ENCODE measurements at regions not wholly inside any gene's neighbourhood (a gene's known extent, or its start where the extent isn't known, plus 50 kb on each side); places are given as distances from the start of the nearest gene placed in this dataset.

DNA sequence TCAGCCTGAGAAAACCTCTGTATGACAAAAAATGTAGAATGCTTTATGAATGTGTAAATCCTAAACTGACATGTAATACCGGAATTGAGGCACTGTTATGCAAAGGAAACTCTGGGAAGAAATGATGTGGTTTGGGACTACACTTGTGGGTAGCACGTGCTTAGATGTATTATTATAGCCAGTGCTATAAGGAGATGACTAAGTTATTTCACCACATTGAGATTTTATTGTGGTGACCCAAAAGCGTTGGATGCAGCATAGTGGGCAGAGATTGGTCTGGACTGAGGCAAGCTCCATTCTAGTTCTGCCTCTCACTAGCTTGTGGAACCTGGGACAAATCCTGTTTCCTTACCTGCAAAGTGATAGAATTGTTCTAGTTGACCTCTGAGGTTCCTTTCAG, 172.2 kb downstream of the SNAPC1 start:
- Histone ChIP-seq H3K27me3 (ENCODE audit: control insufficient read depth in 4 of 4, insufficient read depth in 4 of 4, low read length in 3 of 4) (peaks cover 0 to 2% (median 0%) of the 10 kb centered on the region in 4 donors), H3K4me1 (ENCODE audit: control insufficient read depth in 4 of 4, insufficient read depth in 4 of 4, low read length in 3 of 4) (no peaks in the 10 kb centered on the region), H3K36me3 (ENCODE audit: control insufficient read depth in 4 of 4, insufficient read depth in 3 of 4, low read depth in 1 of 4, low read length in 3 of 4) (no peaks in the 10 kb centered on the region), H3K9me3 (ENCODE audit: control insufficient read depth in 4 of 4, low read length in 3 of 4) (no peaks in the 10 kb centered on the region), H3K9ac (ENCODE audit: low read depth in 1 of 2, low read length in 2 of 2) (no peak overlapping the region), H3K4me3 (ENCODE audit: low read depth in 1 of 3, low read length in 3 of 3) (no peak overlapping the region), H3K27ac (ENCODE audit: low read depth in 1 of 2, low read length in 2 of 2) (no peak overlapping the region)
- WGBS, result 71% methylated on average over 3 of the region's 3 CpGs
- no peak for DNase-seq (ENCODE audit: low spot score)
- TF ChIP-seq, protein P1, sequence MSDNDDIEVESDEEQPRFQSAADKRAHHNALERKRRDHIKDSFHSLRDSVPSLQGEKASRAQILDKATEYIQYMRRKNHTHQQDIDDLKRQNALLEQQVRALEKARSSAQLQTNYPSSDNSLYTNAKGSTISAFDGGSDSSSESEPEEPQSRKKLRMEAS (IDR thresholded peaks at IDR 0.05), result no peak
- TF ChIP-seq RXRA (IDR thresholded peaks at IDR 0.05), result no peak
- TF ChIP-seq, protein P2, sequence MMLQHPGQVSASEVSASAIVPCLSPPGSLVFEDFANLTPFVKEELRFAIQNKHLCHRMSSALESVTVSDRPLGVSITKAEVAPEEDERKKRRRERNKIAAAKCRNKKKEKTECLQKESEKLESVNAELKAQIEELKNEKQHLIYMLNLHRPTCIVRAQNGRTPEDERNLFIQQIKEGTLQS (IDR thresholded peaks at IDR 0.05), result no peak

DNA sequence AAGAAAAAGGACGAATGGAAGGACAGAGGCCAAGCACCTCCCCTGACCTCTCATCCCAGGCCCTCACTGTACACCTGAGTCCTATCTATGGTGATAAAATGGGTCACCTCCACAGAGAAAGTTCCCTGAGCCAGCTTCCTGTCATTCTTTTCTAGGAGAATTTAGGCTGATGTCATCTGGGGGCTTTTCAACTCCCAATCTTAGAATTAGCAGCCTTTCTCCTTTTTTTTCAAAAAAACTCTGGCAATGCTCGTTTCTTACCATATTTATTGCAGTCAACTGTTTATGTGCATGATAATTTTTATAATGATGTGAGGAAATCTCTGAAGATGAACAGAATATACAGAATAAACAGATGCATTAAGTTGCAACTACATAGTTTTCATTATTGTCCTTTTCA, 177.6 kb downstream of the SNAPC1 start:
- DNase-seq (ENCODE audit: low spot score), result no peak
- Histone ChIP-seq H3K36me3 (ENCODE audit: control insufficient read depth in 4 of 4, insufficient read depth in 3 of 4, low read depth in 1 of 4, low read length in 3 of 4) (no peaks in the 10 kb centered on the region), H3K9me3 (ENCODE audit: control insufficient read depth in 4 of 4, low read length in 3 of 4) (no peaks in the 10 kb centered on the region), H3K27ac (ENCODE audit: low read depth in 1 of 2, low read length in 2 of 2) (no peak overlapping the region), H3K27me3 (ENCODE audit: control insufficient read depth in 4 of 4, insufficient read depth in 4 of 4, low read length in 3 of 4) (peaks cover 0 to 2% (median 0%) of the 10 kb centered on the region in 4 donors), H3K9ac (ENCODE audit: low read depth in 1 of 2, low read length in 2 of 2) (no peak overlapping the region), H3K4me3 (ENCODE audit: low read depth in 1 of 3, low read length in 3 of 3) (no peak overlapping the region), H3K4me1 (ENCODE audit: control insufficient read depth in 4 of 4, insufficient read depth in 4 of 4, low read length in 3 of 4) (no peaks in the 10 kb centered on the region)
- 26% methylated on average over 2 of the region's 2 CpGs for WGBS
- TF ChIP-seq, protein P3, sequence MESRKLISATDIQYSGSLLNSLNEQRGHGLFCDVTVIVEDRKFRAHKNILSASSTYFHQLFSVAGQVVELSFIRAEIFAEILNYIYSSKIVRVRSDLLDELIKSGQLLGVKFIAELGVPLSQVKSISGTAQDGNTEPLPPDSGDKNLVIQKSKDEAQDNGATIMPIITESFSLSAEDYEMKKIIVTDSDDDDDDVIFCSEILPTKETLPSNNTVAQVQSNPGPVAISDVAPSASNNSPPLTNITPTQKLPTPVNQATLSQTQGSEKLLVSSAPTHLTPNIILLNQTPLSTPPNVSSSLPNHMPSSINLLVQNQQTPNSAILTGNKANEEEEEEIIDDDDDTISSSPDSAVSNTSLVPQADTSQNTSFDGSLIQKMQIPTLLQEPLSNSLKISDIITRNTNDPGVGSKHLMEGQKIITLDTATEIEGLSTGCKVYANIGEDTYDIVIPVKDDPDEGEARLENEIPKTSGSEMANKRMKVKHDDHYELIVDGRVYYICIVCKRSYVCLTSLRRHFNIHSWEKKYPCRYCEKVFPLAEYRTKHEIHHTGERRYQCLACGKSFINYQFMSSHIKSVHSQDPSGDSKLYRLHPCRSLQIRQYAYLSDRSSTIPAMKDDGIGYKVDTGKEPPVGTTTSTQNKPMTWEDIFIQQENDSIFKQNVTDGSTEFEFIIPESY (IDR thresholded peaks at IDR 0.05), result no peak
- TF ChIP-seq TAF1 (conservative IDR thresholded peaks at IDR 0.05) (no peak), RAD21 (IDR thresholded peaks at IDR 0.05) (no peak), HNF4G (IDR thresholded peaks at IDR 0.05) (no peak), NR2F2 (IDR thresholded peaks at IDR 0.05) (no peak), EGR1 (IDR thresholded peaks at IDR 0.05; ENCODE audit: low read depth in 2 of 2) (no peak), HNF4A (conservative IDR thresholded peaks at IDR 0.05) (no peak), SP1 (IDR thresholded peaks at IDR 0.05) (no peak), FOXA1 (IDR thresholded peaks at IDR 0.05) (no peak), RXRA (IDR thresholded peaks at IDR 0.05) (no peak), YY1 (IDR thresholded peaks at IDR 0.05) (no peak), GABPA (IDR thresholded peaks at IDR 0.05 in 1 of 2, conservative IDR thresholded peaks at IDR 0.05 in 1 of 2) (no peak)
- TF ChIP-seq, protein P1 (IDR thresholded peaks at IDR 0.05), result no peak
- TF ChIP-seq, protein P4, sequence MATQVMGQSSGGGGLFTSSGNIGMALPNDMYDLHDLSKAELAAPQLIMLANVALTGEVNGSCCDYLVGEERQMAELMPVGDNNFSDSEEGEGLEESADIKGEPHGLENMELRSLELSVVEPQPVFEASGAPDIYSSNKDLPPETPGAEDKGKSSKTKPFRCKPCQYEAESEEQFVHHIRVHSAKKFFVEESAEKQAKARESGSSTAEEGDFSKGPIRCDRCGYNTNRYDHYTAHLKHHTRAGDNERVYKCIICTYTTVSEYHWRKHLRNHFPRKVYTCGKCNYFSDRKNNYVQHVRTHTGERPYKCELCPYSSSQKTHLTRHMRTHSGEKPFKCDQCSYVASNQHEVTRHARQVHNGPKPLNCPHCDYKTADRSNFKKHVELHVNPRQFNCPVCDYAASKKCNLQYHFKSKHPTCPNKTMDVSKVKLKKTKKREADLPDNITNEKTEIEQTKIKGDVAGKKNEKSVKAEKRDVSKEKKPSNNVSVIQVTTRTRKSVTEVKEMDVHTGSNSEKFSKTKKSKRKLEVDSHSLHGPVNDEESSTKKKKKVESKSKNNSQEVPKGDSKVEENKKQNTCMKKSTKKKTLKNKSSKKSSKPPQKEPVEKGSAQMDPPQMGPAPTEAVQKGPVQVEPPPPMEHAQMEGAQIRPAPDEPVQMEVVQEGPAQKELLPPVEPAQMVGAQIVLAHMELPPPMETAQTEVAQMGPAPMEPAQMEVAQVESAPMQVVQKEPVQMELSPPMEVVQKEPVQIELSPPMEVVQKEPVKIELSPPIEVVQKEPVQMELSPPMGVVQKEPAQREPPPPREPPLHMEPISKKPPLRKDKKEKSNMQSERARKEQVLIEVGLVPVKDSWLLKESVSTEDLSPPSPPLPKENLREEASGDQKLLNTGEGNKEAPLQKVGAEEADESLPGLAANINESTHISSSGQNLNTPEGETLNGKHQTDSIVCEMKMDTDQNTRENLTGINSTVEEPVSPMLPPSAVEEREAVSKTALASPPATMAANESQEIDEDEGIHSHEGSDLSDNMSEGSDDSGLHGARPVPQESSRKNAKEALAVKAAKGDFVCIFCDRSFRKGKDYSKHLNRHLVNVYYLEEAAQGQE (IDR thresholded peaks at IDR 0.05), result no peak
- TF ChIP-seq, protein P5, sequence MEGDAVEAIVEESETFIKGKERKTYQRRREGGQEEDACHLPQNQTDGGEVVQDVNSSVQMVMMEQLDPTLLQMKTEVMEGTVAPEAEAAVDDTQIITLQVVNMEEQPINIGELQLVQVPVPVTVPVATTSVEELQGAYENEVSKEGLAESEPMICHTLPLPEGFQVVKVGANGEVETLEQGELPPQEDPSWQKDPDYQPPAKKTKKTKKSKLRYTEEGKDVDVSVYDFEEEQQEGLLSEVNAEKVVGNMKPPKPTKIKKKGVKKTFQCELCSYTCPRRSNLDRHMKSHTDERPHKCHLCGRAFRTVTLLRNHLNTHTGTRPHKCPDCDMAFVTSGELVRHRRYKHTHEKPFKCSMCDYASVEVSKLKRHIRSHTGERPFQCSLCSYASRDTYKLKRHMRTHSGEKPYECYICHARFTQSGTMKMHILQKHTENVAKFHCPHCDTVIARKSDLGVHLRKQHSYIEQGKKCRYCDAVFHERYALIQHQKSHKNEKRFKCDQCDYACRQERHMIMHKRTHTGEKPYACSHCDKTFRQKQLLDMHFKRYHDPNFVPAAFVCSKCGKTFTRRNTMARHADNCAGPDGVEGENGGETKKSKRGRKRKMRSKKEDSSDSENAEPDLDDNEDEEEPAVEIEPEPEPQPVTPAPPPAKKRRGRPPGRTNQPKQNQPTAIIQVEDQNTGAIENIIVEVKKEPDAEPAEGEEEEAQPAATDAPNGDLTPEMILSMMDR (IDR thresholded peaks at IDR 0.05; ENCODE audit: low read depth, low read length, missing input control), result no peak
